Type B pancreatic cell (in vitro differentiated cells): ENCODE measurements at regions not wholly inside any gene's neighbourhood (a gene's known extent, or its start where the extent isn't known, plus 50 kb on each side); places are given as distances from the start of the nearest gene placed in this dataset.
A peak's percentile ranks its signal among the peaks of the same experiment; 100 is the strongest.

Experiments
- DNase-seq: peaks from one replicate; pipeline ENCODE4 v3.0.0; 2021; ENCODE audit warnings: mixed read lengths; ENCODE audit not compliant: unreplicated experiment; ENCODE audit errors: extremely low spot score
- H3K27ac Mint-ChIP-seq: 2 replicates; pipeline ENCODE4 v1.8.0; 2021; ENCODE audit warnings: mild to moderate bottlenecking, mixed read lengths
- H3K27me3 Mint-ChIP-seq: 2 replicates; pipeline ENCODE4 v1.8.0; 2021; ENCODE audit warnings: mixed read lengths
- H3K36me3 Mint-ChIP-seq: 2 replicates; pipeline ENCODE4 v1.8.0; 2021; ENCODE audit warnings: mixed read lengths
- H3K4me1 Mint-ChIP-seq: one replicate; pipeline ENCODE4 v1.8.0; 2021; ENCODE audit warnings: mixed read lengths; ENCODE audit not compliant: unreplicated experiment
- H3K4me3 Mint-ChIP-seq: 2 replicates; pipeline ENCODE4 v1.8.0; 2021; ENCODE audit warnings: mild to moderate bottlenecking, mixed read lengths
- H3K9me3 Mint-ChIP-seq: 2 replicates; pipeline ENCODE4 v1.8.0; 2021; ENCODE audit warnings: mixed read lengths
- CTCF ChIP-seq: fragments of 200-600 bp; sonication (generic); conservative IDR thresholded peaks from 2 replicates; pipeline ENCODE4 v1.5.0; 2021; ENCODE audit warnings: antibody characterized with exemption, mild to moderate bottlenecking

GRCh38 chr9:106557996-106558667 lies 304.8 kb upstream of the ZNF462 start:
- H3K36me3 Mint-ChIP-seq = peaks cover 5% of the 10 kb centered on the region
- H3K9me3 Mint-ChIP-seq = peaks cover 5% of the 10 kb centered on the region
- DNase-seq = no peak
- H3K4me1 Mint-ChIP-seq = peaks cover 4% of the 10 kb centered on the region
- H3K27ac Mint-ChIP-seq = no peak overlapping the region
- no peak overlapping the region for H3K4me3 Mint-ChIP-seq
- no peak for TF ChIP-seq CTCF
- no peaks in the 10 kb centered on the region for H3K27me3 Mint-ChIP-seq

- H3K9me3 Mint-ChIP-seq = peaks cover 5% of the 10 kb centered on the region
- no peak overlapping the region for H3K4me3 Mint-ChIP-seq
- H3K27me3 Mint-ChIP-seq = no peaks in the 10 kb centered on the region
- no peak overlapping the region for H3K27ac Mint-ChIP-seq
- TF ChIP-seq CTCF = peak; percentile 64
- H3K36me3 Mint-ChIP-seq = no peaks in the 10 kb centered on the region
- no peak for DNase-seq
- peaks cover 4% of the 10 kb centered on the region for H3K4me1 Mint-ChIP-seq
These were observed 302.4 kb upstream of the ZNF462 start for GRCh38 chr9:106560540-106560939.

- Mint-ChIP-seq H3K4me3 (no peak overlapping the region), H3K27ac (peak overlapping the region; percentile 71), H3K27me3 (no peaks in the 10 kb centered on the region), H3K36me3 (peaks cover 3% of the 10 kb centered on the region), H3K9me3 (peaks cover 8% of the 10 kb centered on the region), H3K4me1 (peaks cover 20% of the 10 kb centered on the region)
- no peak for DNase-seq
- TF ChIP-seq CTCF = no peak
These were observed 287.1 kb upstream of the ZNF462 start for GRCh38 chr9:106575823-106576222.

- no peak for TF ChIP-seq CTCF
- Mint-ChIP-seq H3K4me3 (no peak overlapping the region), H3K36me3 (peaks cover 3% of the 10 kb centered on the region), H3K27me3 (no peaks in the 10 kb centered on the region), H3K4me1 (peaks cover 20% of the 10 kb centered on the region), H3K27ac (peak overlapping the region; percentile 71), H3K9me3 (peaks cover 8% of the 10 kb centered on the region)
- DNase-seq = no peak
These were observed 286.7 kb upstream of the ZNF462 start for GRCh38 chr9:106576232-106576760.

GRCh38 chr9:106577121-106577520 lies 285.8 kb upstream of the ZNF462 start:
- no peak for TF ChIP-seq CTCF
- Mint-ChIP-seq H3K4me3 (no peak overlapping the region), H3K27me3 (no peaks in the 10 kb centered on the region), H3K36me3 (no peaks in the 10 kb centered on the region), H3K9me3 (peaks cover 8% of the 10 kb centered on the region), H3K27ac (no peak overlapping the region), H3K4me1 (peaks cover 20% of the 10 kb centered on the region)
- DNase-seq = no peak
